ENCODE measurements at regions not wholly inside any gene's neighbourhood (a gene's known extent, or its start where the extent isn't known, plus 50 kb on each side); places are given as distances from the start of the nearest gene placed in this dataset.
A peak's percentile ranks its signal among the peaks of the same experiment; 100 is the strongest.

DNA sequence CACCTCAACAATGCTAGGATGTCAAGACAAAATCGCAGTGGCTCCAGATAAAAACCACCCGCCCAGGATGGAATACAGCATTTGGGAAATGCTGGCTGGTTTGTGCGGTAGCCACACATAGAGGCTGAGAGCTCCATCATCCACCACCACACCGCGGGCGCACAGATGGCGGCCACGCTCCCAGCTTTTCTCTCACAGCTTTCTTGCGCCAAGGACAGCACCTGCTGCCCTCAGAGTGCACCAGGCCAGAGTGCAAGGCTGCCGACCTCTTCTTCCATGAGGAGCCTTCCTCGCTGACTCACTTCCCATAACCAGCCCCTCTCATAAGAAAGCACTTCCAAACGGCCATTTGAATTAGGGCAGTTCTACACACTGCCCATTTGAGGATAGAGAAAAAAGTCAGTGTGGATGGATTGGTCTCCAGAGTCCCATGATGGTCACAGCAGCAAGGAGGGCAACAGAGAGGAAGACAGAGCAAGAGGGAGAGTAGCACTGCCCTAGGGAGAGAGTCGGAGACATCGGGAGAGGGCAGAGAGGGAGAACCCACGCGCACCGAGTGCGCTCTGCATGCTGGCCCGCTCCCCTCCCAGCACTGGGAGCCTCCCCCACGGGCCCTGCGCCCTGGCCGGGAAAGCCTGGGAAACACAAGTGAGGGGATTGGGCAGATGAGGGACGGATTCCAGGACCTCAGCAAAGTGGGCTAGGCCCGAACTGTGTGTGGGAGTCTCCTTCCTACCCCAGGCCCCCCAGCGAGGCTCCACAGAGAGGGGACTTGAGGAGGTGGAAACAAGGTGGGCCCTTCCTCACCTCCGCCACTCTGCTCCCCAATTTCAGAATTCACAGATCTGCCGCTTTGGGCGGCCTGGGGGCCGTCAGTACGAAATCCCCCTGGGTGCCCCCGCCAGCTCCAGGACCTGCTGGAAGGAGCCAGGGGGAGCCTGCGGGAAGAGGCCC lies 156.9 kb downstream of the USP12 start:
- ATAC-seq (ENCODE audit: low read depth), result no peak
- Histone ChIP-seq H3K9me3 (ENCODE audit: severe bottlenecking) (no peaks in the 10 kb centered on the region), H3K4me3 (ENCODE audit: severe bottlenecking) (no peak overlapping the region), H3K27me3 (ENCODE audit: insufficient read depth, poor library complexity, severe bottlenecking) (no peaks in the 10 kb centered on the region), H3K36me3 (ENCODE audit: low read depth) (no peaks in the 10 kb centered on the region), H3K27ac (ENCODE audit: poor library complexity, severe bottlenecking) (no peak overlapping the region), H3K4me1 (ENCODE audit: insufficient read depth, poor library complexity, severe bottlenecking) (no peaks in the 10 kb centered on the region)
- TF ChIP-seq, protein P1, sequence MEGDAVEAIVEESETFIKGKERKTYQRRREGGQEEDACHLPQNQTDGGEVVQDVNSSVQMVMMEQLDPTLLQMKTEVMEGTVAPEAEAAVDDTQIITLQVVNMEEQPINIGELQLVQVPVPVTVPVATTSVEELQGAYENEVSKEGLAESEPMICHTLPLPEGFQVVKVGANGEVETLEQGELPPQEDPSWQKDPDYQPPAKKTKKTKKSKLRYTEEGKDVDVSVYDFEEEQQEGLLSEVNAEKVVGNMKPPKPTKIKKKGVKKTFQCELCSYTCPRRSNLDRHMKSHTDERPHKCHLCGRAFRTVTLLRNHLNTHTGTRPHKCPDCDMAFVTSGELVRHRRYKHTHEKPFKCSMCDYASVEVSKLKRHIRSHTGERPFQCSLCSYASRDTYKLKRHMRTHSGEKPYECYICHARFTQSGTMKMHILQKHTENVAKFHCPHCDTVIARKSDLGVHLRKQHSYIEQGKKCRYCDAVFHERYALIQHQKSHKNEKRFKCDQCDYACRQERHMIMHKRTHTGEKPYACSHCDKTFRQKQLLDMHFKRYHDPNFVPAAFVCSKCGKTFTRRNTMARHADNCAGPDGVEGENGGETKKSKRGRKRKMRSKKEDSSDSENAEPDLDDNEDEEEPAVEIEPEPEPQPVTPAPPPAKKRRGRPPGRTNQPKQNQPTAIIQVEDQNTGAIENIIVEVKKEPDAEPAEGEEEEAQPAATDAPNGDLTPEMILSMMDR (IDR thresholded peaks at IDR 0.05; ENCODE audit: poor library complexity, severe bottlenecking), result no peak
- DNase-seq (ENCODE audit: low spot score), result no peak

- no peaks in the 10 kb centered on the region for H3K4me1 ChIP-seq (ENCODE audit: insufficient read depth, poor library complexity, severe bottlenecking)
- DNase-seq (ENCODE audit: low spot score), result no peak
- H3K27me3 ChIP-seq (ENCODE audit: insufficient read depth, poor library complexity, severe bottlenecking), result no peaks in the 10 kb centered on the region
Observed at GRCh38 chr13:27012482-27013197, 159.0 kb downstream of the USP12 start.

DNA sequence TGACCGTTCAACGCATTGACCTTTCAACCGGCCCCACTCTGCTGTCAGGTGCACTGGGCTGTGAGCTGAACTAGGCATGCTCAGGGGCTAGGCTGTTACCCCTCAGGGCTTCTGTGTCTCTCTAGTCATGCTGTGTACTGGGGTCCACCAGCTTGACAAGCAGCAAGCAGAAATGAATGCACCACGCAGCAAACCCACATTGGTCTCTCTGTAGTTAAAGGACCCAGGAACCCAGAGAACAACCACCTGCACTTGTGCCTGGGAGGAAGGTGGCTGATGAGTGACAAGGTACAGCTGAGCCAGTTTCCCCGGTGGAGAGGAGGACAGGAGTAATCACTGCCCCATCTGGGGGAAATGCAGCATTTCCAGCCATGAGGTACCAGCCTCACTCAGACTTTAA lies 159.9 kb downstream of the USP12 start:
- ATAC-seq (ENCODE audit: low read depth), result no peak
- H3K9me3 ChIP-seq (ENCODE audit: severe bottlenecking), result no peaks in the 10 kb centered on the region
- no peaks in the 10 kb centered on the region for H3K36me3 ChIP-seq (ENCODE audit: low read depth)
- DNase-seq (ENCODE audit: low spot score), result no peak
- H3K27ac ChIP-seq (ENCODE audit: poor library complexity, severe bottlenecking), result no peak overlapping the region
- no peaks in the 10 kb centered on the region for H3K4me1 ChIP-seq (ENCODE audit: insufficient read depth, poor library complexity, severe bottlenecking)
- H3K27me3 ChIP-seq (ENCODE audit: insufficient read depth, poor library complexity, severe bottlenecking), result peaks cover 4% of the 10 kb centered on the region
- no peak overlapping the region for H3K4me3 ChIP-seq (ENCODE audit: severe bottlenecking)
- TF ChIP-seq, protein P1 (IDR thresholded peaks at IDR 0.05; ENCODE audit: poor library complexity, severe bottlenecking), result no peak

More at GRCh38 chr13:27012482-27013197, 159.0 kb downstream of the USP12 start:
- H3K36me3 ChIP-seq (ENCODE audit: low read depth), result no peaks in the 10 kb centered on the region
- ATAC-seq (ENCODE audit: low read depth), result peak; percentile 73
- H3K27ac ChIP-seq (ENCODE audit: poor library complexity, severe bottlenecking), result no peak overlapping the region
- H3K4me3 ChIP-seq (ENCODE audit: severe bottlenecking), result no peak overlapping the region
- TF ChIP-seq, protein P1 (IDR thresholded peaks at IDR 0.05; ENCODE audit: poor library complexity, severe bottlenecking), result no peak
- H3K9me3 ChIP-seq (ENCODE audit: severe bottlenecking), result no peaks in the 10 kb centered on the region

- H3K36me3 ChIP-seq (ENCODE audit: low read depth), result no peaks in the 10 kb centered on the region
Observed at GRCh38 chr13:27008733-27009132, 162.9 kb downstream of the USP12 start.

More at GRCh38 chr13:27008733-27009132, 162.9 kb downstream of the USP12 start:
- peaks cover 5% of the 10 kb centered on the region for H3K27me3 ChIP-seq (ENCODE audit: insufficient read depth, poor library complexity, severe bottlenecking)
- H3K9me3 ChIP-seq (ENCODE audit: severe bottlenecking), result no peaks in the 10 kb centered on the region
- ATAC-seq (ENCODE audit: low read depth), result no peak
- TF ChIP-seq, protein P1 (IDR thresholded peaks at IDR 0.05; ENCODE audit: poor library complexity, severe bottlenecking), result no peak
- no peak for DNase-seq (ENCODE audit: low spot score)
- no peaks in the 10 kb centered on the region for H3K4me1 ChIP-seq (ENCODE audit: insufficient read depth, poor library complexity, severe bottlenecking)
- H3K27ac ChIP-seq (ENCODE audit: poor library complexity, severe bottlenecking), result no peak overlapping the region
- H3K4me3 ChIP-seq (ENCODE audit: severe bottlenecking), result no peak overlapping the region
